ENCODE measurements at regions not wholly inside any gene's neighbourhood (a gene's known extent, or its start where the extent isn't known, plus 50 kb on each side); places are given as distances from the start of the nearest gene placed in this dataset.
"Not testable (repeated sequence)": the region's sequence is repeated elsewhere in the genome, so short reads cannot be mapped to it uniquely, and the experiment has no call there.

DNA sequence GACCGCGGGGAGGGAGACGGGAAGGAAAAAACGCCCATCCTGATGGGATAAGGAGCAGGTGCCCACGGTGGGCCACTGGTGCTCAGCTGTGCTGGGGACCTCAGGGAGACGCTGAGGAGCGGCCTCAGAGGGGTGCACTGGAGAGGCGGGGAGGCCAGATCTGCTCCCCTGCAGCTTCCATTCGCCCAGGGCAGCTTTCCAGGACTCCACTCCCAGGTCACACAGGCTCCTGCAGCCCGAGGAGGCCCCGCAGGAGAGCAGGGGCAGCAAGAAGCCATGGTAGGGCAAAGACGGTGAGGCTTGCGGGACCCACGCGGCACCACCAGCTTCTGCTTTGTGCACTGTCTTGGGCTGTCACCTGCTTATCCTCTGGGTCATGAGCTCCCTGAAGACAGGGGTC lies 82.5 kb upstream of the SULF2 start:
- no peak for DNase-seq

DNA sequence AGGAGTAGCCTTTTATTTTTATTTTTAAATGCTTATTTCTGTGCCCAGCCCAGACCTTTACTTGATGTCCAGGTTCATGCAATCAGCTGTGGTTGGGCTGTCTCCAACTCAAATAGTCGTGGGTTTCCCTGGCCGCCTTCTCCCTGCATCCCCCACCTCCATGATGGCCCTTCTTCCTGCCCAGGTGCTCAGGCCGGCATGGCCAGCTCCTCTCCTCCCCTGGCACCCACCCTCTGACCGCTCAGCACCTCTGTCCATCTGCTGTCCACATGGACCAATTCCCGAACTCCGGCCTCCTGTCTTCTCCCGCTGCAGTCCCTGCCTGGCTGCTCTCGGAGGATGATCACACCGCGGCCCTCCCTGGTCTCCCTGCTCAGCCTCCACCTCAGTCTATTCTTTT lies 81.2 kb upstream of the SULF2 start:
- DNase-seq = no peak

DNA sequence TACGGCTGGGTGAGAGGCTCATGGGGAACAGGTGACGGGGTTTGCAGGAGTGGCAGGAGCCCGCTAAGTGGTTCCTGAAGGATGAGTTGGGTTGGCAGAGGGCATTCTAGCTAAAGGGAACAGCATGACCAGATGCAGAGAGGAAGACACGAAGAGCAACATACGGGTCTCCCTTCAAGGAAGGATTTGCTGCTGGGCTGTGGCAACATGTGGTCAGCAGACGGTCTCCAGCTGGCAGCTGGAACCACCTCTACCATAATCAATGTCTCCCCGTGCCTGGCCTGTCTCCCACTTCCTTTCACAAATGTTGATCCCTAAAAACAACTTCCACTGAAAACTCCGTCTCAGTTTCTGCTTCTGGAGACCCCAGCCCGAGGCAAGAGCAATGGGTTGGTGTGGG lies 80.6 kb upstream of the SULF2 start:
- DNase-seq = no peak

- no peak for DNase-seq
Observed at GRCh38 chr20:47865451-47865850, 80.2 kb upstream of the SULF2 start.

- DNase-seq = no peak
Observed at GRCh38 chr20:47863981-47864380, 78.7 kb upstream of the SULF2 start.

- no peak for DNase-seq
Observed at GRCh38 chr20:47863315-47863965, 78.2 kb upstream of the SULF2 start.

GRCh38 chr20:47862574-47863240 lies 77.4 kb upstream of the SULF2 start:
- DNase-seq = no peak

- no peak for DNase-seq
Observed at GRCh38 chr20:47861116-47861515, 75.8 kb upstream of the SULF2 start.

- DNase-seq = no peak
Observed at GRCh38 chr20:47860049-47860830, 75.0 kb upstream of the SULF2 start.

DNA sequence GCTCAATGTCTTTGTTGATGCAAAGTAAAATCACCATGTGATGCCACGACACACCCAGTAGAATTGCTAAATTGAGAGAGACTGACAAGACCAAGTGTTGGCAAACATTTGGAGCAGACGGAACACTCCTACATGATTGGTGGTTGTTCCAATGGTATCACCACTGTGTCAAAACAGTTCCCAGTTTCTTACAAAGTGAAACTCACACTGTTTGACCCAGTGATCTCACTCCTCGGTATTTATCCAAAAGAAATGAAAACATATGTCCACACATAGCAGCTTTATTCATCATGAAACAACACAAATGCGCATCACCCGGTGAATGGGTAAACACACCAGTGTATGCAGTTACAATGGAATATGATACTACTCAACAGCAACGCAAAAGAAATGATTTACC lies 74.0 kb upstream of the SULF2 start:
- no peak for DNase-seq

DNA sequence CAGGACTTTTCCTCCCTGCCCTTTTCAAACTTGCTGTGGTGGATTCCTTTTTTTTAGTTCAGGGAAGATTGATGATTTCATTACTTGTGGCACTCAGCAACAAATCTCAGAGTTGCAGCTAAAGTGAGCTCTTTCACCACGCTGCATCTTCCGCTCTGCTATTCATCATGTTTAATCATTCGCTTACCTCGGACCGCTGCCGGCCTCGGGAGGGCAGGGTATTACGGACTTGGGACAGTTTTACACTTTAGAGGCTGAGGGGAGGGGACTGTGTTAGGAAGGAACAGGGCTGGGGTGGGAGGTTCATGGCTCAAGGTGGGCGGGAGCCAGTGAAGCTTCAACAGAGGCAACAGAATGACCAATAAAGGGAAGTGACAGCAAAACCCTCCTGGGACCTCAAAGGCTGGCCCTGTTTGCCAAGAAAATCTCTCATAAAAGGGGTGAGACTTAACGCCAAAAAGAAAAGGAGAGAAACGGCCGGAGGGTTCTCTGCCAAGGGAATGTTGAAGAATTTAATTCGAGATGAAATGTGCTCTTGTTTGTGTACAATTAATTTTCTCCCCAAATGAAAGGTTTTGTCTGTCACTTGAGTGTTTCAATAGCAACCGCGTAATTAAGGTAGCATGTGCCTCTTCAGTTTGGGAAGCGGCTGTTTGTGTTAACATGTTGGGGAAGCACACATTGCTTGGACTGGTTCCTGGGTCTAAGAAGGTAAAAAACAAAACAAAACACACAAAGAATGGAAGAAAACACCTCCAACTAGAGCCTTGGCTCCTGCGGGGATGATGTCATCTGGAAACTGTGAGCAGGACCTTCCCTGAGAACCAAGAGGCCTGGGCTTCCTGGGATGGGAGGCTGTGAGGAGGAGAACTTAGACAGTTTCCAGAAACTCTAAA lies 72.5 kb upstream of the SULF2 start:
- DNase-seq = no peak

- DNase-seq = no peak
Observed at GRCh38 chr20:47857187-47857568, 71.9 kb upstream of the SULF2 start.

DNA sequence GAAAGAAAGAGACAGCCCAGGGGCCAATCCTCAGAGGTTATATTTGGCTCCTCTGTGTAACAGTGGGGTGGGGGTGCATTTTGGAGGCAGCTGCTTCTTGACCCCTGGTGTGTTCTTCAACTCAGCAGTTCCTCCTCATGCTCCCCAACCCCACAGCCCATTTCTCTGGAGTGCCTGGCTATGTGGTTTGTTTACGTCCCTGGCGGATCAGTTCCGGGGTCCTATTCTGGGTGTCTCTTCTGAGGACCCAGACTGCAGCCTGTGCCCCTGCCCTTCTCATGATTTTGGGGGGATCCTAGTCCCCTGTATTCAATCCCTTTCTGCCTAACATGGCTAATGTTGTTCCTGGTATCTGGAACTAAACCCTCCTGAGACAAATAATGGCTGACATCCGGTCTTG lies 70.5 kb upstream of the SULF2 start:
- DNase-seq = no peak

- DNase-seq = no peak
Observed at GRCh38 chr20:47854687-47855212, 69.5 kb upstream of the SULF2 start.

- DNase-seq = no peak
Observed at GRCh38 chr20:47851774-47852173, 66.5 kb upstream of the SULF2 start.

DNA sequence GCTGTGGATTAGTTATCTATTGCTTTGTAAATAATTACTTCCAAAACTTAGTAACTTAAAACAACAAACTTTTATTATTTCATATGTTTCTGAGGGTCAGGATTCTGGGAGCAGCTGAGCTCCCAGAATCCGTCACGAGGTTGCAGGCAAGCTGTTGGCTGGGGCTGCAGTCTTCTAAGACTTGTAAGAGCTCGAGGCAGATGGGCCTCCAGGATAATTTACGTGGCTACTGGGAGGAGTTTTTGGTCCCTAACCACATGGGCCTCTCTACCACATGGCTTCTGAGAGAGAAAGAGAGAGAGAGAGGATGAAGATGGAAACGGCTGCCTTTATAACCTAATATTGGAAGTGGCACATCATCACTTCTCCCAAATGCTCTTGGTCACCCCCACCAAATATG lies 64.9 kb upstream of the SULF2 start:
- DNase-seq = no peak

DNA sequence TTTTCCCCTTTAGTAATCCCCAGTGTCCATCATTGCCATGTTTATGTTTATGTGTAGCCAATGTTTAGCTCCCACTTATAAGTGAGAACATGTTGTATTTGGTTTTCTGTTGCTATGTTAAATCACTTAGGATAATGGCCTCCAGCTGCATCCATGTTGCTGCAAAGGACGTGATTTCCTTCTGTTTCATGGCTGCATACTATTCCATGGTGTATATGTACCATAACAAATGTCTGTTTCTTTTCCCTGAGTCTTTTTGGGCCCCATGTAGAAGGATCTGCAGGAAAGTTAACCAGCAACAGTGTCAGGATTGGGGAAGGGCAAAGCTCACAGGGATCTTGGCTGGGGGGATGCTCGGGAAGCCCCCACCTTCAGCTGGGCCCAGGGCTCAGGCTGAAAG lies 64.3 kb upstream of the SULF2 start:
- DNase-seq = no peak

- DNase-seq = no peak
Observed at GRCh38 chr20:47849006-47849405, 63.7 kb upstream of the SULF2 start.

GRCh38 chr20:47848534-47848933 lies 63.3 kb upstream of the SULF2 start:
- not testable (repeated sequence) for DNase-seq

DNA sequence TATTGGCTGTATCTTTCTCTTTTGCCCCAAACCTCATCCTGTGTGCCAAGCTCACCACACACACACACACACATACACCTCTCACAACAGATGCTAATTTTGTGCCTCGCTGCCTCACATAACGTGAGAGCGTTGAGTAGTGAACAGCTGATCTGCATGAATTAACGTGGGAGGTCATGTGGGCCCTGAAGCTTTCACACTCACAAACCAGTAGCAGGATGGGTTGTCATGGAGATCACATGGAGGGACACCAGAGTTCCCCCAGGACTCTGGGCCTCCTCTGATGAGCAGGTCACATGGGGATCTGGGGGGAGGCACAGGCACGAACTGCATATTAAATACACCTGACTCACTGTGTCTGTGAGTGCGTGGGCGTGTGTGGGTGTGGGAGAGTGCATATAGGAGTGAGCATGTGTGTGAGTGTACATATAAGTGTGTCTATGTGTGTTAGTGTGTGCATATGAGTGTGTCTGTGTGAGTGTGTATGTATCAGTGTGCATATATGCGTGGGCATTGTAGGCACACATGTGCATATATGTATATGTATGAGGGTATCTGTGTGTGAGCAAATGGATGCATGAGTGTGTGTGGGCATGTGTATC lies 62.7 kb upstream of the SULF2 start:
- DNase-seq = no peak

- DNase-seq = not testable (repeated sequence)
Observed at GRCh38 chr20:47847220-47847619, 61.9 kb upstream of the SULF2 start.

GRCh38 chr20:47846651-47847050 lies 61.4 kb upstream of the SULF2 start:
- DNase-seq = not testable (repeated sequence)

All from activated CD4-positive, alpha-beta T cell treated with anti-CD3 and anti-CD28 coated beads, Interleukin-2, amount 50 U/mL, for 4 hours (primary cell).